H1 (cell line): ENCODE measurements at regions not wholly inside any gene's neighbourhood (a gene's known extent, or its start where the extent isn't known, plus 50 kb on each side); places are given as distances from the start of the nearest gene placed in this dataset.

ENCODE experiments used
- CTCF ChIA-PET: fragments of 300-600 bp; sonication (Branson Sonifier 250); formaldehyde crosslinking; loops from one replicate; lab custom pipeline; 2021; ENCODE audit not compliant: partially characterized antibody; lab: Charles Lee
- POLR2A ChIA-PET: fragments of 300-600 bp; sonication (Branson Sonifier 250); formaldehyde crosslinking; loops from one replicate; lab custom pipeline; 2021; ENCODE audit warnings: inconsistent platforms; ENCODE audit not compliant: partially characterized antibody; lab: Charles Lee
- DNase-seq, 2 experiments: peaks; one replicate each; pipeline versions ENCODE4 v3.0.0 to v3.0.0-alpha.2; 2010 to 2022; ENCODE audit warnings: low spot score in 2 of 2, low read depth in 1 of 2, mixed read lengths in 1 of 2
- FAIRE-seq: peaks from 2 replicates; lab custom pipeline; 2011; peaks lifted over from hg19 to GRCh38; lab: Jason Lieb, UNC
- H2AFZ ChIP-seq: 2 replicates; pipeline ENCODE4 v1.8.1; 2012; ENCODE audit warnings: low read length, inconsistent platforms
- H2AK5ac ChIP-seq: 2 replicates; pipeline ENCODE4 v1.6.1; 2013; ENCODE audit warnings: low read depth, low read length
- H2BK120ac ChIP-seq: replicated peaks from 2 replicates; pipeline ENCODE3; 2013; ENCODE audit warnings: low read depth, low read length, inconsistent platforms
- H2BK12ac ChIP-seq: 2 replicates; pipeline ENCODE4 v1.6.1; 2013; ENCODE audit warnings: low read depth, low read length
- H2BK15ac ChIP-seq: 2 replicates; pipeline ENCODE4 v1.6.1; 2013; ENCODE audit warnings: low read length
- H2BK20ac ChIP-seq: 2 replicates; pipeline ENCODE4 v1.6.1; 2013; ENCODE audit warnings: low read length
- H2BK5ac ChIP-seq: 2 replicates; pipeline ENCODE4 v1.6.1; 2013; ENCODE audit warnings: low read depth, low read length
- H3K14ac ChIP-seq: 2 replicates; pipeline ENCODE4 v1.6.1; 2013; ENCODE audit warnings: inconsistent platforms; ENCODE audit not compliant: insufficient read length
- H3K18ac ChIP-seq: 2 replicates; pipeline ENCODE4 v1.6.1; 2013; ENCODE audit warnings: low read length; ENCODE audit errors: extremely low read depth
- H3K23ac ChIP-seq: 2 replicates; pipeline ENCODE4 v1.6.1; 2013; ENCODE audit warnings: inconsistent platforms; ENCODE audit not compliant: insufficient read length
- H3K23me2 ChIP-seq: 2 replicates; pipeline ENCODE4 v1.6.1; 2013; ENCODE audit warnings: low read depth, low read length
- H3K27ac ChIP-seq: 2 replicates; pipeline ENCODE4 v1.6.1; 2011; ENCODE audit warnings: low read depth, low read length, inconsistent platforms
- H3K27me3 ChIP-seq, 4 experiments: replicated peaks in 1 of 4; 1 replicate in 1 of 4; 2 replicates in 3 of 4; pipeline versions ENCODE4 v1.6.1 to v1.8.1; 2011 to 2013; ENCODE audit warnings: low read length in 3 of 4, mild to moderate bottlenecking in 3 of 4, inconsistent platforms in 2 of 4, mixed read lengths in 2 of 4, moderate library complexity in 1 of 4; ENCODE audit not compliant: control insufficient read depth in 3 of 4, insufficient read depth in 3 of 4; ENCODE audit errors: extremely low read depth in 1 of 4
- H3K36me3 ChIP-seq, 4 experiments: 2 replicates each; pipeline versions ENCODE4 v1.6.1 to v1.8.1; 2011 to 2013; ENCODE audit warnings: mild to moderate bottlenecking in 4 of 4, low read length in 3 of 4, moderate library complexity in 2 of 4, control low read depth in 1 of 4, inconsistent platforms in 1 of 4; ENCODE audit not compliant: insufficient read depth in 4 of 4, control insufficient read depth in 2 of 4
- H3K4ac ChIP-seq: replicated peaks from 2 replicates; pipeline ENCODE3; 2013; ENCODE audit warnings: low read length, low read depth, mixed read lengths, inconsistent platforms; ENCODE audit not compliant: insufficient read length
- H3K4me1 ChIP-seq, 4 experiments: replicated peaks in 1 of 4; 1 replicate in 1 of 4; 2 replicates in 3 of 4; pipeline versions ENCODE4 v1.6.1 to v1.8.1; 2011 to 2013; ENCODE audit warnings: low read length in 3 of 4, inconsistent platforms in 2 of 4, mixed read lengths in 1 of 4; ENCODE audit not compliant: insufficient read depth in 4 of 4, control insufficient read depth in 3 of 4
- H3K4me2 ChIP-seq, 2 experiments: 2 replicates each; pipeline versions ENCODE4 v1.6.1 to v1.8.1; 2011 to 2013; ENCODE audit warnings: low read depth in 2 of 2, low read length in 2 of 2, control low read depth in 1 of 2, inconsistent platforms in 1 of 2, mild to moderate bottlenecking in 1 of 2; ENCODE audit not compliant: insufficient read depth in 1 of 2
- H3K4me3 ChIP-seq, 4 experiments: fragments of 200-600, 300-600 bp in 1 of 4; sonication (generic), shearing (Covaris generic), sonication (Bioruptor Twin) in 1 of 4; 2 replicates each; pipeline versions ENCODE4 v1.5.1 to v1.8.1; 2011 to 2016; ENCODE audit warnings: low read length in 4 of 4, low read depth in 3 of 4, control low read depth in 2 of 4, inconsistent platforms in 2 of 4, mild to moderate bottlenecking in 2 of 4, mixed read lengths in 1 of 4, moderate library complexity in 1 of 4; ENCODE audit not compliant: insufficient read depth in 2 of 4; ENCODE audit errors: extremely low read depth in 1 of 4
- H3K56ac ChIP-seq: replicated peaks from 2 replicates; pipeline ENCODE3; 2013; ENCODE audit warnings: low read depth, mild to moderate bottlenecking, mixed read lengths, low read length, inconsistent platforms; ENCODE audit not compliant: insufficient read length
- H3K79me1 ChIP-seq: 2 replicates; pipeline ENCODE4 v1.6.1; 2013; ENCODE audit warnings: low read depth, low read length, control low read depth
- H3K79me2 ChIP-seq, 2 experiments: 2 replicates each; pipeline versions ENCODE4 v1.6.1 to v1.8.1; 2012 to 2013; ENCODE audit warnings: low read length in 2 of 2, mild to moderate bottlenecking in 2 of 2, inconsistent platforms in 1 of 2; ENCODE audit not compliant: insufficient read depth in 2 of 2, control insufficient read depth in 1 of 2
- H3K9ac ChIP-seq, 4 experiments: replicated peaks in 1 of 4; 1 replicate in 1 of 4; 2 replicates in 3 of 4; pipeline versions ENCODE4 v1.6.1 to v1.8.1; 2011 to 2013; ENCODE audit warnings: low read depth in 3 of 4, low read length in 3 of 4, control low read depth in 2 of 4, mild to moderate bottlenecking in 2 of 4, moderate library complexity in 2 of 4, inconsistent platforms in 1 of 4; ENCODE audit errors: extremely low read depth in 1 of 4
- H3K9me3 ChIP-seq, 2 experiments: 2 replicates each; pipeline versions ENCODE4 v1.6.1 to v1.8.1; 2012 to 2013; ENCODE audit warnings: mild to moderate bottlenecking in 2 of 2, moderate library complexity in 2 of 2, control low read depth in 1 of 2, inconsistent platforms in 1 of 2, low read depth in 1 of 2, low read length in 1 of 2, mixed read lengths in 1 of 2; ENCODE audit not compliant: insufficient read depth in 2 of 2
- H4K20me1 ChIP-seq, 2 experiments: replicated peaks in 1 of 2; 2 replicates each; pipeline versions ENCODE3 to v1.8.1; 2011 to 2013; ENCODE audit warnings: inconsistent platforms in 2 of 2, low read length in 2 of 2, mild to moderate bottlenecking in 1 of 2; ENCODE audit not compliant: insufficient read depth in 2 of 2, control insufficient read depth in 1 of 2
- H4K5ac ChIP-seq: 2 replicates; pipeline ENCODE4 v1.6.1; 2013; ENCODE audit warnings: low read length, low read depth, mixed read lengths, inconsistent platforms; ENCODE audit not compliant: insufficient read length
- H4K8ac ChIP-seq: 2 replicates; pipeline ENCODE4 v1.8.0; 2013; ENCODE audit warnings: mild to moderate bottlenecking, moderate library complexity, low read length, inconsistent platforms; ENCODE audit not compliant: insufficient read depth; ENCODE audit errors: extremely low read depth
- H4K91ac ChIP-seq: replicated peaks from 2 replicates; pipeline ENCODE3; 2013; ENCODE audit warnings: low read length, mixed read lengths, inconsistent platforms; ENCODE audit not compliant: insufficient read length
- BACH1 ChIP-seq: IDR thresholded peaks from 2 replicates; pipeline ENCODE4 v1.6.1; 2012; ENCODE audit warnings: low read length, improper control_type of control experiment
- BCL11A ChIP-seq, 2 experiments: IDR thresholded peaks; one replicate each; pipeline ENCODE4 v1.6.1; 2011; ENCODE audit warnings: low read depth in 2 of 2, low read length in 2 of 2, mild to moderate bottlenecking in 2 of 2
- CBX5 ChIP-seq: fragments of 300-800, 300-1000 bp; sonication (generic); IDR thresholded peaks from 2 replicates; pipeline ENCODE4 v1.7.1; 2016; ENCODE audit warnings: antibody characterized with exemption, low read length, low read depth
- EZH2 ChIP-seq: fragments of 200-600 bp; sonication (generic); IDR thresholded peaks from 2 replicates; pipeline ENCODE4 v1.7.1; 2012; ENCODE audit warnings: low read depth, mild to moderate bottlenecking, moderate library complexity, low read length, inconsistent platforms; ENCODE audit not compliant: severe bottlenecking
- HDAC6 ChIP-seq: IDR thresholded peaks from one replicate; pipeline ENCODE4 v1.7.1; 2012; ENCODE audit warnings: low read depth, mild to moderate bottlenecking, inconsistent platforms, low read length, moderate library complexity
- JUN ChIP-seq: IDR thresholded peaks from 2 replicates; pipeline ENCODE4 v1.6.1; 2011; ENCODE audit warnings: low read depth, mild to moderate bottlenecking, improper control_type of control experiment, low read length
- KDM4A ChIP-seq: IDR thresholded peaks from one replicate; pipeline ENCODE4 v1.7.1; 2012; ENCODE audit warnings: low read depth, mild to moderate bottlenecking, moderate library complexity, low read length, inconsistent platforms; ENCODE audit not compliant: severe bottlenecking
- SIX5 ChIP-seq: IDR thresholded peaks from 2 replicates; pipeline ENCODE4 v1.6.1; 2011; ENCODE audit warnings: mild to moderate bottlenecking, low read depth, low read length
- SP1 ChIP-seq: IDR thresholded peaks from 2 replicates; pipeline ENCODE4 v1.6.1; 2011; ENCODE audit warnings: low read depth, low read length
- SRF ChIP-seq: IDR thresholded peaks from 2 replicates; pipeline ENCODE4 v1.6.1; 2011; ENCODE audit warnings: mild to moderate bottlenecking, low read depth, low read length, moderate library complexity
- TAF7 ChIP-seq: optimal IDR thresholded peaks from 2 replicates; pipeline ENCODE3; 2011; ENCODE audit warnings: low read depth, mild to moderate bottlenecking, inconsistent platforms, low read length, moderate library complexity, borderline replicate concordance
- TCF12 ChIP-seq: IDR thresholded peaks from 2 replicates; pipeline ENCODE4 v1.6.1; 2011; ENCODE audit warnings: low read depth, mild to moderate bottlenecking, low read length
- WGBS, 2 experiments: shearing (Covaris generic) in 1 of 2; methylation state at CpG; one replicate each; pipeline versions ENCODE4 v1.1.6 to v1.1.7; 2013 to 2015; ENCODE audit warnings: low lambda C conversion rate in 2 of 2, mixed read lengths in 2 of 2, inconsistent platforms in 1 of 2, low coverage in 1 of 2, missing lambda C conversion rate in 1 of 2; ENCODE audit not compliant: insufficient replicate concordance in 2 of 2, insufficient coverage in 1 of 2, insufficient read length in 1 of 2; ENCODE audit errors: extremely low coverage in 1 of 2, missing lambda C conversion rate in 1 of 2; 5-methylcytosine and 5-hydroxymethylcytosine counted together
- TF ChIP-seq, protein P1 (sequence below): IDR thresholded peaks from 2 replicates; pipeline ENCODE4 v1.6.1; 2012; ENCODE audit warnings: inconsistent platforms
- TF ChIP-seq, protein P2 (sequence below): IDR thresholded peaks from 2 replicates; pipeline ENCODE4 v1.6.1; 2012; ENCODE audit warnings: low read length, inconsistent platforms

DNA sequence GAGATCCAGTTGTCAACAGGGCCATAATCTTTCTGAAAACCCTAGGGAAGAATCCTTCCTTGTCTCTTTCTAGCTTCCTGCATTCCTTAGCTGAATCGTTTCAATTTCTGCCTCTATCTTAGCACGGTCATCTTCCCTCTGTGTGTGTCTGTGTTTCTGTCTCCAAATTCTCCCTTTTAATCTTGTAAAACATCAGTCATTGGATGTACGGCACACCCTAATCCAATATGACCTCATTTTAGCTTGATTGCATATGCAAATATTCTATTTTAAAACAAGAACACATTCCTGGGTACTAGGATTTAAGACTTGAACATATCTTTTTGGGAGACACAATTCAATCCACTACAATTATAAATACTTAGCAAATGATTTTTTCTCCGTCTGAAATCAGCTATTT is 600.3 kb downstream of the GBE1 start:
- ChIA-PET CTCF (interaction anchor here (1.2 kb wide), 1 partner anchor 13 kb away, joined by 3 read pairs; no protein-coding TSS in a partner anchor), POLR2A (no interaction called here)
- Histone ChIP-seq H3K79me1 (no peaks in the 10 kb centered on the region), H3K56ac (no peak overlapping the region), H3K14ac (no peak overlapping the region), H3K4ac (no peak overlapping the region), H2BK20ac (no peak overlapping the region), H3K36me3 (no peaks in the 10 kb centered on the region), H2BK120ac (no peak overlapping the region), H3K9me3 (no peaks in the 10 kb centered on the region), H2BK5ac (no peak overlapping the region), H3K27ac (no peak overlapping the region), H3K4me2 (no peak overlapping the region), H3K23me2 (no peaks in the 10 kb centered on the region), H3K23ac (no peak overlapping the region), H4K8ac (no peak overlapping the region), H3K79me2 (no peaks in the 10 kb centered on the region), H3K9ac (no peak overlapping the region), H2AFZ (0 out of 2 replicates have a peak overlapping the region, but pooled peaks have one; percentile 30), H3K4me1 (no peaks in the 10 kb centered on the region), H2BK12ac (no peak overlapping the region), H4K20me1 (no peaks in the 10 kb centered on the region), H4K91ac (no peak overlapping the region), H3K27me3 (no peaks in the 10 kb centered on the region), H2AK5ac (no peak overlapping the region), H2BK15ac (no peak overlapping the region), H3K4me3 (no peak overlapping the region), H4K5ac (no peak overlapping the region), H3K18ac (no peak overlapping the region)
- WGBS, 2 experiments = 87% methylated on average over 4 of the region's 4 CpGs; no CpG with 5 or more reads in 1 of the 2 experiments
- peak; percentile 7 for FAIRE-seq
- no peak for DNase-seq
- TF ChIP-seq HDAC6 (no peak), SIX5 (no peak), SP1 (no peak), TCF12 (no peak), BACH1 (no peak), KDM4A (no peak), TAF7 (no peak), SRF (no peak), BCL11A (IDR thresholded peaks at IDR 0.05; ENCODE audit: low read depth in 2 of 2, low read length in 2 of 2) (no peak), JUN (no peak), EZH2 (no peak), CBX5 (no peak)
- TF ChIP-seq, protein P1, sequence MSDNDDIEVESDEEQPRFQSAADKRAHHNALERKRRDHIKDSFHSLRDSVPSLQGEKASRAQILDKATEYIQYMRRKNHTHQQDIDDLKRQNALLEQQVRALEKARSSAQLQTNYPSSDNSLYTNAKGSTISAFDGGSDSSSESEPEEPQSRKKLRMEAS = no peak
- TF ChIP-seq, protein P2, sequence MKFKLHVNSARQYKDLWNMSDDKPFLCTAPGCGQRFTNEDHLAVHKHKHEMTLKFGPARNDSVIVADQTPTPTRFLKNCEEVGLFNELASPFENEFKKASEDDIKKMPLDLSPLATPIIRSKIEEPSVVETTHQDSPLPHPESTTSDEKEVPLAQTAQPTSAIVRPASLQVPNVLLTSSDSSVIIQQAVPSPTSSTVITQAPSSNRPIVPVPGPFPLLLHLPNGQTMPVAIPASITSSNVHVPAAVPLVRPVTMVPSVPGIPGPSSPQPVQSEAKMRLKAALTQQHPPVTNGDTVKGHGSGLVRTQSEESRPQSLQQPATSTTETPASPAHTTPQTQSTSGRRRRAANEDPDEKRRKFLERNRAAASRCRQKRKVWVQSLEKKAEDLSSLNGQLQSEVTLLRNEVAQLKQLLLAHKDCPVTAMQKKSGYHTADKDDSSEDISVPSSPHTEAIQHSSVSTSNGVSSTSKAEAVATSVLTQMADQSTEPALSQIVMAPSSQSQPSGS = no peak
